PC-3 (cell line): ENCODE measurements at regions not wholly inside any gene's neighbourhood (a gene's known extent, or its start where the extent isn't known, plus 50 kb on each side); places are given as distances from the start of the nearest gene placed in this dataset.

Source experiments
- EZH2 ChIP-seq: fragments of 300-600 bp; sonication (generic); IDR thresholded peaks from one replicate; pipeline ENCODE4 v1.6.1; 2017; ENCODE audit warnings: antibody characterized with exemption, mild to moderate bottlenecking, low read length; ENCODE audit not compliant: unreplicated experiment
- TF ChIP-seq, protein P1 (sequence below): fragments of 300-600 bp; sonication (generic); conservative IDR thresholded peaks from 2 replicates; pipeline ENCODE4 v1.5.1; 2017; ENCODE audit warnings: antibody characterized with exemption, low read depth, mild to moderate bottlenecking, low read length

DNA sequence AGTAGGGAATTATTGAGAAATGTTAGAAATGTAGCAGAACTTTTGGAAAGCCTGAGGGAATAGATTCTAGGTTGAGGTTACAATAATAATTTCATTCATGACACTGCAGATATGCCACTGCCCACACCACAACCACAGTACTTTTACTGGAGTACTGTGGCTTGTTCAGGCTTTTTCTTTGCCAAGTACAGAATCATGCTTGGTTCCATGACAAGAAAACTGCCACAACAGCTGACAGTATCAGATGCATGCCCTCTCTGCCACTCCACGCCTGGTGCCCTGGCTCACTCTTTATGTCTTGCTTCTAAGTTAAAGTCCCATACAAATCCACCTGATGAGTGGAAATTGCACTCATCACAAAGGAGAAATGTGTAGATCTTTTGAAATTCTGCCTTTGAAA is 398.6 kb downstream of the ZIC1 start:
- TF ChIP-seq, protein P1, sequence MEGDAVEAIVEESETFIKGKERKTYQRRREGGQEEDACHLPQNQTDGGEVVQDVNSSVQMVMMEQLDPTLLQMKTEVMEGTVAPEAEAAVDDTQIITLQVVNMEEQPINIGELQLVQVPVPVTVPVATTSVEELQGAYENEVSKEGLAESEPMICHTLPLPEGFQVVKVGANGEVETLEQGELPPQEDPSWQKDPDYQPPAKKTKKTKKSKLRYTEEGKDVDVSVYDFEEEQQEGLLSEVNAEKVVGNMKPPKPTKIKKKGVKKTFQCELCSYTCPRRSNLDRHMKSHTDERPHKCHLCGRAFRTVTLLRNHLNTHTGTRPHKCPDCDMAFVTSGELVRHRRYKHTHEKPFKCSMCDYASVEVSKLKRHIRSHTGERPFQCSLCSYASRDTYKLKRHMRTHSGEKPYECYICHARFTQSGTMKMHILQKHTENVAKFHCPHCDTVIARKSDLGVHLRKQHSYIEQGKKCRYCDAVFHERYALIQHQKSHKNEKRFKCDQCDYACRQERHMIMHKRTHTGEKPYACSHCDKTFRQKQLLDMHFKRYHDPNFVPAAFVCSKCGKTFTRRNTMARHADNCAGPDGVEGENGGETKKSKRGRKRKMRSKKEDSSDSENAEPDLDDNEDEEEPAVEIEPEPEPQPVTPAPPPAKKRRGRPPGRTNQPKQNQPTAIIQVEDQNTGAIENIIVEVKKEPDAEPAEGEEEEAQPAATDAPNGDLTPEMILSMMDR = no peak
- no peak for TF ChIP-seq EZH2
